Stimulated activated CD4-positive, alpha-beta T cell treated with anti-CD3 and anti-CD28 coated beads, Interleukin-4, amount 100 ng/mL, for 48 hours (primary cell): ENCODE measurements at regions not wholly inside any gene's neighbourhood (a gene's known extent, or its start where the extent isn't known, plus 50 kb on each side); places are given as distances from the start of the nearest gene placed in this dataset.
"Not testable (repeated sequence)": the region's sequence is repeated elsewhere in the genome, so short reads cannot be mapped to it uniquely, and the experiment has no call there.

Source experiments
- DNase-seq, 2 donors: peaks; one replicate each; pipeline ENCODE4 v3.0.0-alpha.2; 2020; ENCODE audit warnings: low read depth in 2 of 2

GRCh38 chr3:94412936-94413335, 350.1 kb downstream of the NSUN3 start:
- not testable (repeated sequence) for DNase-seq

- no peak for DNase-seq
These were observed 350.7 kb downstream of the NSUN3 start for GRCh38 chr3:94413336-94414108.

DNA sequence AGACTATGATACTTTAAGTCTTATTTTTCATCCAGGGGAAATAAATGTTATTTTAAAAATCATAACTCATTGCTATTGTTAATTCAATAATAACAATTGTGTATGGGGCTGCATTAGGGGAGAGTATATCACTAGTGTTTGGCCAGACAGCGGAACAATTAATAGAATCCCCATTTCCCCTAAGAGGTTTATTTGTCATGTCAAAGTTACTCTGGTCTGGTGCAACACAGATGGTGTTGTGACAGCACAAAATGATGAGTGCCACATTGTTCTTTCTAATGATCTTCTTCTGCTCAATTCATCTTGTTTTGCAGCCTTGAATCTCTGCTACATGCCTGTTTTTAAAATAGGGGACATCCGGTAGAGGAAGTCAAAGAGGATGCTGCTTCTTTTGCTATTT, 351.6 kb downstream of the NSUN3 start:
- DNase-seq: no peak

- DNase-seq: no peak
These were observed 353.9 kb downstream of the NSUN3 start for GRCh38 chr3:94416768-94417167.

DNA sequence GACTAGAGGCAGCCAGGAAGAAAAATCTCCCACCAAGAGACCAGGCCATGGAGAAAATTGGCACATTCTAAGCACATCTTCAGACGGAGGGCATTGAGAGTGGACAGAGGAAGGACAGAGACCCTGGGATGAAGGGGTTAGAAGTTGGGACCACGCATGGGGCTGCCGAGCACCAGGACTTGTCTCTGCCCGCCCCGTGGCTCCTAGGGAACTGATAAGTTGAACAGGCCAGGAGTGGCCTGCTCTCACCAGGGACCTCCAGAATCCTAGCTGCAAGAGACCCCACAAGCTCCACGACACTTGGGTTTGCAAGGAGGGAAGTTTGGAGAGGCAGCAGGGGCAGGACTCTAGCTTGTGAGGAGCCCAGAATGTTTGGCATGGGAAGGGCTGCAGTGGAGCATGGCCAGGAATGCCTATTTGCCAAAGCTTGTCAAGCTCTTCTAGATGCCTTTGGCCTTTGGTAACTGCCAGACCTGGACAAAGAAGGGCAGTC, 355.1 kb downstream of the NSUN3 start:
- DNase-seq: no peak

DNA sequence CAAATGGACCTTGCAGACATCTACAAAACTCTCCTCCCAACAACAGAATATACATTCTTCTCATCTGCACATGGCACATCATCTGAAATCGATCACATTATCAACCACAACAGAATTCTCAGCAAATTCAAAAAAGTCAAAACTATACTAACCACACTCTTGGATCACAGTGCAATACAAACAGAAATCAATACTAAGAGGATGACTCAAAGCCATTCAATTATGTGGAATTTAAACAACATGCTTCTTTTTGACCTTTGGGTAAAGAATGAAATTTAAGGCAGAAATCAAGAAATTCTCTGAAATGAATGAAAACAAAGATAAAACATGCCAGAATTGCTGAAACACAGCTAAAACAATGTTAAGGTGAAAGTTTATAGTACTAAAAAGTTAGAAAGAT, 358.1 kb downstream of the NSUN3 start:
- no peak for DNase-seq

GRCh38 chr3:94423578-94423977, 360.7 kb downstream of the NSUN3 start:
- DNase-seq: no peak

DNA sequence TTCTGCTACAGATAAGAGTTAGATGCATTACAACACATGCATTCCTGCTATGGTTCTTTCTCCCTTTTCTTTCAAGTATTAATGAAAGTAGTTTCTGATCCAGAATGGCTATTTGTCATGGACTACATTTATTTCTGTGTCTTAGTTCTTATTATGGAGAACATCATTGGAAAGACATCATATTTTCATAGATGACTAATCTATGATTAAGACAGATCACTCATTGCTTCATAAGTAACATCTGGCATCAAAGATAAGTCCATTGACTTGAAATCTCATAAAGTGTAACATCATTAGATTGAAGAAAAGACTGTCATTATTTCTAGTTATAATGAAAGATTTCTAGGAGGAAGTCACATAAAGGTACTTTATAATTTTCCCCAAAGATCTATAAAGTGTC, 366.7 kb downstream of the NSUN3 start:
- DNase-seq: no peak

DNA sequence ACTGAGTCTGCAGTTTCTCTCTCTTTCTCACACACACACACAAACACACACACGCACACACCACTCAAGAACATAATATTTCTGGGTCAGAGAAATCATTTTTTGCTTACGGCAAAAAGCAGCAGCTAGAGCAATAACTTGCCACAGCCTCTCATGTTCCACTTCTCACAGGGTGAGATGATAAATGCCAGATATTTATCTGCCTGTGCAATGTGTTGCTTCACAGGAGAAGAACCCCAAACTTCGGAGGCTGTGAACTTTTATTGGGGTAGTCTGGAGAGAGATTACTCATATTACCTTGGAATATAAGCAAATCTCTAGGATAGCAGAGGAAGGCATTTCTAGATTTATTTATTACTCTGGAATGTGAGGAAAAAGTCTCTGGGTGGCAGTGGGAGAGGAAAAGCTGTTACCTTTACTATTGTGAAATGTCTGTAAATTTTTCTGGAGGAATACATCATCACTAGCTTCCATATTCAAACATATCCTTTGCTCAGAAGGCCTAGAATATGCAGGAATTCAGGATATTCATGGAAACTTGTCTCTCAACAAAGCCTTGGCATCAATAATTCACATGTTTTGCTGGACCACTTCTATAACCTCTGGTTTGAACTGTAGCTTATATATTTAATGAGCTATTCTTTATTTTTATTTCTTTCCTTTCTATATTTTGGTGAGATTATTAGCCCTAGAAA, 369.2 kb downstream of the NSUN3 start:
- DNase-seq: no peak

DNA sequence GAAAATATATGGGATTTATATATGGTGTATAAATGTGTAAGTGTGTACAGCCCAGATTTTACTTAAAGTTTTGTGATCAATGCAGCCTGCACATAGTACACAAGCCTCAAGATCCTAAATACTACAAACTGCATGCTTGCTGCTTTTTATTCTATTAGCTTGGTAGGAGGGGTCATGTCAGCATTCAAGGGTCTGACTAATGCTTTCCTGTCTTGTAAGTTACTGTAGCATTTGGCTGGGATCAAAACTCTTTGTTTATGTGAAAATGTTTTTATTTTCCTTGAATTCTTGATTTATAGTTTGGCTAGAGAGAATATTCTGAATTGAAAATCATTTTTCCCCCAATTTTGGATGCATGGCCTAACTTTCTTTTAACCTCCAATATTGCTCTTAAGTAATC, 370.9 kb downstream of the NSUN3 start:
- no peak for DNase-seq

GRCh38 chr3:94440767-94441493, 378.1 kb downstream of the NSUN3 start:
- no peak for DNase-seq

DNA sequence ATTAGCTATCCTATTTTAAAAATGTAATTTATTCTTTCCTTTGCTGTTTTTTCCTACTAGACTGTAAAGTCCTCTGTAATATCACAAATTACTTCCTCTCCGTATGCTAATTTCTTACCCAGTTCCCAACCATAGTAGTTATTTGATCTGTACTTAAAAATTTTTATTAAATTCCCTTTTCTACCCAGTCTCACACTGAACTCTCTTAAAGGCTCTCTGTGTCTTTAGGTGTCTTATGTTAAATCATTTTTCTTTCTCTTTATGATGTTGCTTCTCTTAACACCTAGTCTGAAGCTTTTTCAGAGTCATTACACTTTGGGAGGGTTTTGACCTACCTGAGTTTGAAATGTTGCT, 378.6 kb downstream of the NSUN3 start:
- DNase-seq: no peak

GRCh38 chr3:94453864-94454263, 391.0 kb downstream of the NSUN3 start:
- DNase-seq: no peak

- no peak for DNase-seq
These were observed 396.3 kb downstream of the NSUN3 start for GRCh38 chr3:94459167-94459566.

GRCh38 chr3:94460931-94461330, 398.1 kb downstream of the NSUN3 start:
- DNase-seq: no peak

- no peak for DNase-seq
These were observed 400.1 kb downstream of the NSUN3 start for GRCh38 chr3:94462931-94463330.

DNA sequence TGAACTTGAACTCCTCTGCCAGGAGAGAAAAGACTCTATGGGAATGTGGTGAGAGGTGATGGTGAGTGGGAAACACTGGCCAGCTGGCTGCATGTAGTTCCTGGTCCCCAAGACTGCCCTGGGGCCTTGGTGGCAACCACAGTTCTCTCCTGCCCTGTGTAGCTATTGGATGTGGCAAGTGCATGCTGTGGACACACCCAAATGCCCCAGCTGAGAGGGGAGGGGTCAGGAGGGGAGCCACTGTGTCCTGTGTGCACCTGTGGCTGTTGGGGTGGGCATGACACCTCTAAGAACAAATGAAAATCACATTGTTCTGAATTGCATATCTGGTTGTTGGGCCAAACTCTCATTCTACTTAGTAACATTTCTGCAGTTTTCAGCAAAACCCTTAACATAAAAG, 409.6 kb downstream of the NSUN3 start:
- DNase-seq: no peak

DNA sequence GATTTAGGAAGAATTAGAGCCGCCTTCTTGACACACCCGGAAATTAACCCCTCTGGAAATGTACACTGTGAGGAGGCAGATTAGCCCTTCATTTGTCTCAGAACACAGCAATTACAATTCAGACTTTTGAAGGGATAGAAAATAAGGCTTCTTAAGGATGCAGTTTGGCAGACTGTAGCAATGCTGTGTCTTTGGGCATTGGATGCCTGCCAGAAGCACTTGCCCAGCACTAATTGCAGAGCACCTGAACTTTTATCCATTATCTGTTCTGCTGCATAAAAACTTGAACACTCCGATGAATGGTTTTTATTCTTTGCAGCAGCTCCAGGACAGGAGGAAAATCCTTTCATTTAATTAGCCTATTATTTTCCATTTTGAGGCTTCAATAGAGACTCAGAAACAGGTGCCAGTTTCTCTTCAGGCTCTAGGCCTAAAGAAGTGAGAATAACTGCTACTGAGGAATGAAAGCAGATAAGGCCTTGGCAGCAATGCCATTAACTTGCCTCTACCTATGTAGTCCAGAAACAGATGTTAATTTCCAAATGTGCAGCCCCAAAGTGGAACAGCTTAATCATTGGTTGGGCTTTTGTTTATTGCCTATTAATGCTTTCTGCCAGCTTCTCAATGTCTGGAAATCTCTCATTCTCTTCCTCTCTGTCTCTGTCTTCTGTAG, 418.5 kb downstream of the NSUN3 start:
- DNase-seq: no peak

DNA sequence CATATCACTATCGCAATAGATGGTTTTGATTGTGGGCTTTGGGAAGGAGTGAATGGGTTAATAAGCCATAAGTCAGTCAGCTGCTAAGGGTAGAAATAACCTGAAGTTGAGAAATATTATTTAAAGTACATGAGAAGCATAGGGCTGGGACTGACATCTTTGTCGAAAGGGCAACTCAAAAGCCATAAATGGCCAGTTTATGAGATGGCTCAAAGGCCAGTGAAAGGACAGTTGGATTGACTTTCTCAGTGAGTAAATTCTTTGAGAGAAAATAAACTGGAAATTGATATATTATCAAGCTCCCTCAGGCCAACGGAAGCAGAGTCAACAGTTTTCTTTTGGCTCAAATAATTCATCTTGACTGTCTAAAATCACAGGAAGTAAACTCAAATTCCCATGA, 419.8 kb downstream of the NSUN3 start:
- no peak for DNase-seq

DNA sequence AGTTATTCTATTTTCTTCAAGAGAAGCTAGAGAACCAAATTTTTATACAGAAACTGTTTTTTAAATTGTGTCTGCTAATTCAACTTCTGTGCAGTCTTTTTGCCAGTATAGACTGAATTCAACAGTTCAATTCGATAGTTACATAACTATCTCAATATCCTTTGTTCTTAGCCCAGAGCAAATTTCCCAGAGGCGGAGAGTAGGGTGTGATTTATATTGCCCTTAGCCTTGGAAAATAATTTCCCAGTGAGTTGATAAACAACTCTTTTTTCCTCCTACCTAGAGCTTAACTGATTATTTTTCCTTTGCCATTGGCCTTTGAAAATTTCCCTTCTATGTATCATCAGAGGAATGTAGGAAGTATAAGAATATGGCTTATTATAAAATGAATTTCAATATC, 420.5 kb downstream of the NSUN3 start:
- DNase-seq: no peak

DNA sequence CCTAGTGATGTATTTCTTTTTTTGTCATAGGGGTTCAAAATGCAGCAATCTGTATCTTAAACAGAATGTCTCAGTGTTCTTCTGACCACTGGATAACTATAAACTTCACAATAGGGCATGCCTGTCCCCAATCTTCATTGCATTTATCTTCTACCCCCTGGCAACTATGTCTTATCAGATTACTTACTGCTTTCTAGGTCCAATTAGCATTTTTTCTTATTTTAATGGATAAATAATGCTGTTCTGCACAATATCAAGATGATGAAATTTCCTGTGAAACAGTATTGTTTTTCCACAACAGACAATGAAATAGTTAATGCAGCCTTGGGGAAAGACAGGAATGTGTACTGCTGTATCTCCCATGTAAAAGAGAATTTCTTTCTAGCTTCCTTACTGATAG, 432.1 kb downstream of the NSUN3 start:
- DNase-seq: no peak

DNA sequence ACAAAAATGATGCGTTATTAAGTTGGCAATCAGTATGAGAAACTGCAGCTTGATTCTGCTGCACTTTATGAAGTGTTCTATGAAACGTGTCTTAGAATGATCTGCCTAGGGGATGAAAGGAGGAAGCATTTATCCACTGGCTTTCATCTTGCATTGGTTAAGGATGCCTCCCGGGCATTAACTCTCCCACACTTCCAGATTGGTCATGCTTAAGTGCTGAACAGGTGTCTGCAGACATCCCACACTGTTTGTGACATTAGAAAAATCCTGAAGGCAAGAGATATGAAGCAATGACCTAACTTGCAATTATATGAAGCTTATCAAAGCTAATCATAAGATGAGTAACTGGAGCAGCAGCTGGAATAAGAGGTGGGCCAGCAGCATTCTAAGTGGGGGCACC, 437.3 kb downstream of the NSUN3 start:
- no peak for DNase-seq
